A549 (cell line): ENCODE measurements at regions not wholly inside any gene's neighbourhood (a gene's known extent, or its start where the extent isn't known, plus 50 kb on each side); places are given as distances from the start of the nearest gene placed in this dataset.

Experiments used
- EP300 ChIP-seq, 2 experiments: fragments of >200 bp; sonication (Bioruptor Twin); formaldehyde crosslinking; IDR thresholded peaks; 2 replicates in 1 of 2; 3 replicates in 1 of 2; pipeline ENCODE4 v1.6.1; 2016 to 2017
- JUN ChIP-seq, 2 experiments: fragments of >200 bp; sonication (Bioruptor Twin); formaldehyde crosslinking; IDR thresholded peaks; 2 replicates in 1 of 2; 3 replicates in 1 of 2; pipeline ENCODE4 v1.6.1; 2016 to 2017
- JUNB ChIP-seq: fragments of >200 bp; sonication (Bioruptor Twin); formaldehyde crosslinking; IDR thresholded peaks from 2 replicates; pipeline ENCODE4 v1.6.1; 2016
- MYC ChIP-seq: IDR thresholded peaks from 2 replicates; pipeline ENCODE4 v1.6.1; 2012; ENCODE audit warnings: mild to moderate bottlenecking, inconsistent platforms, low read length, improper control_type of control experiment, borderline replicate concordance
- TF ChIP-seq, protein P1 (sequence below): fragments of 150-350 bp; IDR thresholded peaks from 2 replicates; pipeline ENCODE4 v1.6.1; 2014; ENCODE audit warnings: low read depth, mild to moderate bottlenecking, low read length
- TF ChIP-seq, protein P2 (sequence below): fragments of >200 bp; sonication (Bioruptor Twin); formaldehyde crosslinking; IDR thresholded peaks from 3 replicates; pipeline ENCODE4 v1.5.1; 2016
- TF ChIP-seq, protein P3 (sequence below): fragments of 200-600 bp; sonication (generic); IDR thresholded peaks from 2 replicates; pipeline ENCODE4 v1.6.1; 2016; ENCODE audit warnings: antibody characterized with exemption, mild to moderate bottlenecking, moderate library complexity

DNA sequence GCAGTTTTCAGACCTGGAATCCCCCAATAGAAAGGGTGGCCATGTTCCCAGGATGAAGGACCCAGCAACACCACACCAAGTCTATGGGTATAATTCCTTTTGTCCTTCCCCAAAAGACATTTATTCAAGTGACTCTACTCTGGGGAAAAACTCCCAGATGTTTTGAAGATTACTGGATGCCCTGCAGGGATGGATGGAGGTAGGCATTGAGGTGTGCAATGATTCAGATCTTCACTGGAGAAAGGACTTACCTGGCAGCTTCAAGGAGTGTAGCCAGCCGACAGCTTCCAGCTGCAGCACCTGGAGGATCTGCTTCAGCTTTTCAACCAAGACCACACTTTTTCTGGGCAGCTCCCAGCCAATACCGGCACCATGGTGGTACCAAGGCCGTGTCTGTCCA, 172.0 kb downstream of the BAMBI start:
- TF ChIP-seq, protein P1, sequence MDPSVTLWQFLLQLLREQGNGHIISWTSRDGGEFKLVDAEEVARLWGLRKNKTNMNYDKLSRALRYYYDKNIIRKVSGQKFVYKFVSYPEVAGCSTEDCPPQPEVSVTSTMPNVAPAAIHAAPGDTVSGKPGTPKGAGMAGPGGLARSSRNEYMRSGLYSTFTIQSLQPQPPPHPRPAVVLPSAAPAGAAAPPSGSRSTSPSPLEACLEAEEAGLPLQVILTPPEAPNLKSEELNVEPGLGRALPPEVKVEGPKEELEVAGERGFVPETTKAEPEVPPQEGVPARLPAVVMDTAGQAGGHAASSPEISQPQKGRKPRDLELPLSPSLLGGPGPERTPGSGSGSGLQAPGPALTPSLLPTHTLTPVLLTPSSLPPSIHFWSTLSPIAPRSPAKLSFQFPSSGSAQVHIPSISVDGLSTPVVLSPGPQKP, result no peak
- TF ChIP-seq, protein P2, sequence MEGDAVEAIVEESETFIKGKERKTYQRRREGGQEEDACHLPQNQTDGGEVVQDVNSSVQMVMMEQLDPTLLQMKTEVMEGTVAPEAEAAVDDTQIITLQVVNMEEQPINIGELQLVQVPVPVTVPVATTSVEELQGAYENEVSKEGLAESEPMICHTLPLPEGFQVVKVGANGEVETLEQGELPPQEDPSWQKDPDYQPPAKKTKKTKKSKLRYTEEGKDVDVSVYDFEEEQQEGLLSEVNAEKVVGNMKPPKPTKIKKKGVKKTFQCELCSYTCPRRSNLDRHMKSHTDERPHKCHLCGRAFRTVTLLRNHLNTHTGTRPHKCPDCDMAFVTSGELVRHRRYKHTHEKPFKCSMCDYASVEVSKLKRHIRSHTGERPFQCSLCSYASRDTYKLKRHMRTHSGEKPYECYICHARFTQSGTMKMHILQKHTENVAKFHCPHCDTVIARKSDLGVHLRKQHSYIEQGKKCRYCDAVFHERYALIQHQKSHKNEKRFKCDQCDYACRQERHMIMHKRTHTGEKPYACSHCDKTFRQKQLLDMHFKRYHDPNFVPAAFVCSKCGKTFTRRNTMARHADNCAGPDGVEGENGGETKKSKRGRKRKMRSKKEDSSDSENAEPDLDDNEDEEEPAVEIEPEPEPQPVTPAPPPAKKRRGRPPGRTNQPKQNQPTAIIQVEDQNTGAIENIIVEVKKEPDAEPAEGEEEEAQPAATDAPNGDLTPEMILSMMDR, result no peak
- TF ChIP-seq JUN (IDR thresholded peaks at IDR 0.05) (no peak), EP300 (IDR thresholded peaks at IDR 0.05) (no peak), MYC (no peak), JUNB (no peak)
- TF ChIP-seq, protein P3, sequence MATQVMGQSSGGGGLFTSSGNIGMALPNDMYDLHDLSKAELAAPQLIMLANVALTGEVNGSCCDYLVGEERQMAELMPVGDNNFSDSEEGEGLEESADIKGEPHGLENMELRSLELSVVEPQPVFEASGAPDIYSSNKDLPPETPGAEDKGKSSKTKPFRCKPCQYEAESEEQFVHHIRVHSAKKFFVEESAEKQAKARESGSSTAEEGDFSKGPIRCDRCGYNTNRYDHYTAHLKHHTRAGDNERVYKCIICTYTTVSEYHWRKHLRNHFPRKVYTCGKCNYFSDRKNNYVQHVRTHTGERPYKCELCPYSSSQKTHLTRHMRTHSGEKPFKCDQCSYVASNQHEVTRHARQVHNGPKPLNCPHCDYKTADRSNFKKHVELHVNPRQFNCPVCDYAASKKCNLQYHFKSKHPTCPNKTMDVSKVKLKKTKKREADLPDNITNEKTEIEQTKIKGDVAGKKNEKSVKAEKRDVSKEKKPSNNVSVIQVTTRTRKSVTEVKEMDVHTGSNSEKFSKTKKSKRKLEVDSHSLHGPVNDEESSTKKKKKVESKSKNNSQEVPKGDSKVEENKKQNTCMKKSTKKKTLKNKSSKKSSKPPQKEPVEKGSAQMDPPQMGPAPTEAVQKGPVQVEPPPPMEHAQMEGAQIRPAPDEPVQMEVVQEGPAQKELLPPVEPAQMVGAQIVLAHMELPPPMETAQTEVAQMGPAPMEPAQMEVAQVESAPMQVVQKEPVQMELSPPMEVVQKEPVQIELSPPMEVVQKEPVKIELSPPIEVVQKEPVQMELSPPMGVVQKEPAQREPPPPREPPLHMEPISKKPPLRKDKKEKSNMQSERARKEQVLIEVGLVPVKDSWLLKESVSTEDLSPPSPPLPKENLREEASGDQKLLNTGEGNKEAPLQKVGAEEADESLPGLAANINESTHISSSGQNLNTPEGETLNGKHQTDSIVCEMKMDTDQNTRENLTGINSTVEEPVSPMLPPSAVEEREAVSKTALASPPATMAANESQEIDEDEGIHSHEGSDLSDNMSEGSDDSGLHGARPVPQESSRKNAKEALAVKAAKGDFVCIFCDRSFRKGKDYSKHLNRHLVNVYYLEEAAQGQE, result no peak
